ENCODE measurements at regions not wholly inside any gene's neighbourhood (a gene's known extent, or its start where the extent isn't known, plus 50 kb on each side); places are given as distances from the start of the nearest gene placed in this dataset.

DNA sequence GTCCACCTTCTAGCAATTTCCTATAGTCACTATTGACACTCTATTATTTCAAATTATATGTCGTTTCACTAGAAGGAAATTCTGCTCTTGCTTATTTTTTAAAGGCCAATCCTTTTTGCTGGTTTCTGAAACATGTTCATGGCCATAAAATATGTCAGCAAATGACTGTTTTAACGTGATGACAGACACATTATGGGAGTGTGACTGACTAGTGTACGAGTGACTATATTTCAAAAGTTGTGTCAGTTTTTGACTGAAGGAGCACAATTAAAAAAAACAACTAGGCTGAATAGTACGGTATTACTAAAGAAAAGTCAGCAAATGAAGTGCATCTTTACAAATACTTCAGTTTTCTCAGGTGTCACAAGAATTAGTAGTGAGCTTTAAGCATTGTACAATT is 196.0 kb downstream of the NR4A2 start:
- Histone ChIP-seq H3K79me1 (ENCODE audit: low read length) (no peaks in the 10 kb centered on the region), H3K4me2 (ENCODE audit: low read length) (no peak overlapping the region), H4K12ac (ENCODE audit: low read depth, low read length) (no peak overlapping the region), H3K27me3 (ENCODE audit: insufficient read depth, low read length) (no peaks in the 10 kb centered on the region), H3K14ac (ENCODE audit: low read length) (no peak overlapping the region), H4K91ac (ENCODE audit: low read depth, low read length) (no peak overlapping the region), H3K36me3 (ENCODE audit: control insufficient read depth in 1 of 2, insufficient read depth in 2 of 2, low read length in 2 of 2) (no peaks in the 10 kb centered on the region), H3K9ac (ENCODE audit: low read length) (no peak overlapping the region), H2BK120ac (ENCODE audit: insufficient read depth, low read length, poor library complexity) (no peak overlapping the region), H3K18ac (ENCODE audit: low read length) (no peak overlapping the region), H3K79me2 (ENCODE audit: control insufficient read depth, insufficient read depth, low read length, poor library complexity) (no peaks in the 10 kb centered on the region), H2BK12ac (ENCODE audit: low read length) (no peak overlapping the region), H2BK5ac (ENCODE audit: low read depth, low read length, poor library complexity) (no peak overlapping the region), H3K9me3 (ENCODE audit: insufficient read depth, low read depth, low read length) (no peaks in the 10 kb centered on the region), H2AK5ac (ENCODE audit: low read length) (no peak overlapping the region), H3K4me1 (ENCODE audit: control insufficient read depth in 1 of 2, insufficient read depth in 2 of 2, low read length in 2 of 2) (no peaks in the 10 kb centered on the region), H3K4me3 (ENCODE audit: low read depth, low read length) (no peak overlapping the region), H4K8ac (ENCODE audit: low read depth, low read length) (no peak overlapping the region), H2AFZ (ENCODE audit: insufficient read depth, low read length, poor library complexity) (no peak overlapping the region), H3K23ac (ENCODE audit: low read length) (no peak overlapping the region), H3K4ac (ENCODE audit: low read depth, low read length) (no peak overlapping the region), H3K27ac (ENCODE audit: low read depth, low read length) (no peak overlapping the region)
- WGBS (ENCODE audit: extremely low coverage, insufficient coverage, insufficient read length): no CpG with 5 or more reads among the region's 4 CpGs
- no peak for DNase-seq

DNA sequence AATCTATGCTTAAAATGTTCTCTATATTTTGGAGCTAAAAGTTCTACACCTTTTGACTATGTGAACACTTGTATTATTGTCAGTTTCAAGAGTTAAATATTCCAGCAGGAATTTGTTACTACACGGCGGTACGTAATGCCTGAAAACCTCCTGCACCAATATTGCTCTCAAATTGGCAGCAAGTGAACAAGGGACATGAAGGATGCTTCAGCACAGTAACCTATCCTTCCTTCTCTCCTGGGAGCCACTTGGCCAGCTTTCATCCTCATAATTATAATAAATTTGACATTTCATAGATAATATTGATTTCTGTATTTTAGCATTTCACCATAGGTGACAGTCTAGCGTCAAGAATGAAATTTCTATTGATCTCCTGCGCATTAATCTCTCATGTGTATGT is 197.6 kb downstream of the NR4A2 start:
- no peaks in the 10 kb centered on the region for H3K79me2 ChIP-seq (ENCODE audit: control insufficient read depth, insufficient read depth, low read length, poor library complexity)
- no peaks in the 10 kb centered on the region for H3K36me3 ChIP-seq (ENCODE audit: control insufficient read depth in 1 of 2, insufficient read depth in 2 of 2, low read length in 2 of 2)
- DNase-seq: no peak
- H2BK120ac ChIP-seq (ENCODE audit: insufficient read depth, low read length, poor library complexity): no peak overlapping the region
- no peak overlapping the region for H2BK5ac ChIP-seq (ENCODE audit: low read depth, low read length, poor library complexity)
- no peak overlapping the region for H3K4ac ChIP-seq (ENCODE audit: low read depth, low read length)
- no peak overlapping the region for H3K27ac ChIP-seq (ENCODE audit: low read depth, low read length)
- H3K9ac ChIP-seq (ENCODE audit: low read length): no peak overlapping the region
- no peak overlapping the region for H2AK5ac ChIP-seq (ENCODE audit: low read length)
- no peaks in the 10 kb centered on the region for H3K27me3 ChIP-seq (ENCODE audit: insufficient read depth, low read length)
- H3K4me3 ChIP-seq (ENCODE audit: low read depth, low read length): no peak overlapping the region
- no peak overlapping the region for H3K4me2 ChIP-seq (ENCODE audit: low read length)
- H3K4me1 ChIP-seq (ENCODE audit: control insufficient read depth in 1 of 2, insufficient read depth in 2 of 2, low read length in 2 of 2): no peaks in the 10 kb centered on the region
- no peak overlapping the region for H3K18ac ChIP-seq (ENCODE audit: low read length)
- no peak overlapping the region for H3K14ac ChIP-seq (ENCODE audit: low read length)
- H2AFZ ChIP-seq (ENCODE audit: insufficient read depth, low read length, poor library complexity): no peak overlapping the region
- H4K91ac ChIP-seq (ENCODE audit: low read depth, low read length): no peak overlapping the region
- no peak overlapping the region for H3K23ac ChIP-seq (ENCODE audit: low read length)
- no peak overlapping the region for H2BK12ac ChIP-seq (ENCODE audit: low read length)
- no peak overlapping the region for H4K12ac ChIP-seq (ENCODE audit: low read depth, low read length)
- no peak overlapping the region for H4K8ac ChIP-seq (ENCODE audit: low read depth, low read length)
- H3K79me1 ChIP-seq (ENCODE audit: low read length): no peaks in the 10 kb centered on the region
- no peaks in the 10 kb centered on the region for H3K9me3 ChIP-seq (ENCODE audit: insufficient read depth, low read depth, low read length)
- WGBS (ENCODE audit: extremely low coverage, insufficient coverage, insufficient read length): no CpG with 5 or more reads among the region's 5 CpGs

DNA sequence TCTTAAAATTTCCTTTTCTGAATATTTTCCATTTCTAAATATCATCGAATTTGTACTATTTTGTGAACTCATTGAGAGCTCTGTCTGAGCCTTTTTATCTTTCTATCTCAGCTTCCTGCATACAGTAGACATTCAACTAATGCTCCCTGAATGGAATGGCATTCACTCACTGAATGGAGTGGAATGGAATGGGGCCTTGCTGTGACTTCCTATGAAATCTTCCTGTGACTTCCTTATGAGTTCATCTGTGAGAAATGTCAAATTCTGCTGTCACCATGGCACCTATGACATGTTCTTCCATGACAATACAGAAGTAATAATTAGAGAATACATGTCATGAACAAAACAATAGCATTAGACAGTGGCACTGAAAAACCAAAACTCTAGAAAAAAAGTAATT is 199.6 kb downstream of the NR4A2 start:
- Histone ChIP-seq H2AK5ac (ENCODE audit: low read length) (no peak overlapping the region), H4K12ac (ENCODE audit: low read depth, low read length) (no peak overlapping the region), H4K91ac (ENCODE audit: low read depth, low read length) (no peak overlapping the region), H3K4me1 (ENCODE audit: control insufficient read depth in 1 of 2, insufficient read depth in 2 of 2, low read length in 2 of 2) (no peaks in the 10 kb centered on the region), H3K36me3 (ENCODE audit: control insufficient read depth in 1 of 2, insufficient read depth in 2 of 2, low read length in 2 of 2) (no peaks in the 10 kb centered on the region), H3K4me3 (ENCODE audit: low read depth, low read length) (no peak overlapping the region), H2AFZ (ENCODE audit: insufficient read depth, low read length, poor library complexity) (no peak overlapping the region), H3K23ac (ENCODE audit: low read length) (no peak overlapping the region), H2BK12ac (ENCODE audit: low read length) (no peak overlapping the region), H3K4ac (ENCODE audit: low read depth, low read length) (no peak overlapping the region), H4K8ac (ENCODE audit: low read depth, low read length) (no peak overlapping the region), H3K9me3 (ENCODE audit: insufficient read depth, low read depth, low read length) (no peaks in the 10 kb centered on the region), H2BK5ac (ENCODE audit: low read depth, low read length, poor library complexity) (no peak overlapping the region), H3K27me3 (ENCODE audit: insufficient read depth, low read length) (no peaks in the 10 kb centered on the region), H3K14ac (ENCODE audit: low read length) (no peak overlapping the region), H3K79me2 (ENCODE audit: control insufficient read depth, insufficient read depth, low read length, poor library complexity) (no peaks in the 10 kb centered on the region), H3K9ac (ENCODE audit: low read length) (no peak overlapping the region), H3K18ac (ENCODE audit: low read length) (no peak overlapping the region), H2BK120ac (ENCODE audit: insufficient read depth, low read length, poor library complexity) (no peak overlapping the region), H3K27ac (ENCODE audit: low read depth, low read length) (no peak overlapping the region), H3K79me1 (ENCODE audit: low read length) (no peaks in the 10 kb centered on the region), H3K4me2 (ENCODE audit: low read length) (no peak overlapping the region)
- DNase-seq: peak; percentile 59 to 87
- WGBS (ENCODE audit: extremely low coverage, insufficient coverage, insufficient read length): no CpG with 5 or more reads among the region's 1 CpG

DNA sequence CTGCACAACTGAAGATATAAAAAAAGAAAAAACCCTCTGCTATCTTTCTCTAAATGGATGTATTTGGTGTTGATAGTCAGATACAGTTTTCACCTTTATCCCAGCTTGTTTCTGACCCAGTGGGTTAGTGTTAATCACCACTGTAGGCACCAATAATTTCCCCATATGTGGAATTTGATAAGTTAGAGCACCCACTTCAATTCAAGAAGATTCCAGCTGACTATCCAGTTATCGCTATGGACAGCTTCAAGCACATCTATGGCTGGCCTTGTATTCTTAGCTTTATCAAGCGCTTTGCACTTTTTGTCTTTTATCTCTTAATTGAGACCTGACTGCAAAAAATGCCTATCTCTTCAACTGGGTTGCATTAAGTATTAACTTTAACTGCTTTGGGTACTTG is 200.4 kb downstream of the NR4A2 start:
- H3K18ac ChIP-seq (ENCODE audit: low read length): no peak overlapping the region
- no peak overlapping the region for H4K12ac ChIP-seq (ENCODE audit: low read depth, low read length)
- no CpG with 5 or more reads among the region's 2 CpGs for WGBS (ENCODE audit: extremely low coverage, insufficient coverage, insufficient read length)
- no peak overlapping the region for H4K91ac ChIP-seq (ENCODE audit: low read depth, low read length)
- no peak overlapping the region for H2AFZ ChIP-seq (ENCODE audit: insufficient read depth, low read length, poor library complexity)
- H2BK12ac ChIP-seq (ENCODE audit: low read length): no peak overlapping the region
- no peaks in the 10 kb centered on the region for H3K9me3 ChIP-seq (ENCODE audit: insufficient read depth, low read depth, low read length)
- no peaks in the 10 kb centered on the region for H3K79me2 ChIP-seq (ENCODE audit: control insufficient read depth, insufficient read depth, low read length, poor library complexity)
- no peak overlapping the region for H2BK5ac ChIP-seq (ENCODE audit: low read depth, low read length, poor library complexity)
- no peaks in the 10 kb centered on the region for H3K27me3 ChIP-seq (ENCODE audit: insufficient read depth, low read length)
- no peak overlapping the region for H4K8ac ChIP-seq (ENCODE audit: low read depth, low read length)
- H3K14ac ChIP-seq (ENCODE audit: low read length): no peak overlapping the region
- no peaks in the 10 kb centered on the region for H3K79me1 ChIP-seq (ENCODE audit: low read length)
- H3K27ac ChIP-seq (ENCODE audit: low read depth, low read length): no peak overlapping the region
- H3K4me2 ChIP-seq (ENCODE audit: low read length): no peak overlapping the region
- H2AK5ac ChIP-seq (ENCODE audit: low read length): no peak overlapping the region
- no peak for DNase-seq
- no peaks in the 10 kb centered on the region for H3K36me3 ChIP-seq (ENCODE audit: control insufficient read depth in 1 of 2, insufficient read depth in 2 of 2, low read length in 2 of 2)
- H3K23ac ChIP-seq (ENCODE audit: low read length): no peak overlapping the region
- H3K4me3 ChIP-seq (ENCODE audit: low read depth, low read length): no peak overlapping the region
- no peaks in the 10 kb centered on the region for H3K4me1 ChIP-seq (ENCODE audit: control insufficient read depth in 1 of 2, insufficient read depth in 2 of 2, low read length in 2 of 2)
- H2BK120ac ChIP-seq (ENCODE audit: insufficient read depth, low read length, poor library complexity): no peak overlapping the region
- no peak overlapping the region for H3K9ac ChIP-seq (ENCODE audit: low read length)
- no peak overlapping the region for H3K4ac ChIP-seq (ENCODE audit: low read depth, low read length)
